Ovary (tissue), 3 donors: ENCODE measurements at regions not wholly inside any gene's neighbourhood (a gene's known extent, or its start where the extent isn't known, plus 50 kb on each side); places are given as distances from the start of the nearest gene placed in this dataset.

ENCODE experiments used
- CTCF ChIP-seq, 3 donors: fragments of 450-650 bp in 2 of 3; fragments of 200-600 bp in 1 of 3; IDR thresholded peaks; one replicate each; pipeline versions ENCODE4 v1.5.1 to v1.8.0; 2016 to 2022; ENCODE audit warnings: antibody characterized with exemption in 3 of 3, mild to moderate bottlenecking in 1 of 3
- EP300 ChIP-seq: sonication (generic); formaldehyde crosslinking; IDR thresholded peaks from one replicate; pipeline ENCODE4 v1.6.1; 2017; ENCODE audit warnings: antibody characterized with exemption
- POLR2A ChIP-seq: fragments of 450-650 bp; IDR thresholded peaks from one replicate; pipeline ENCODE4 v1.6.1; 2017; ENCODE audit warnings: antibody characterized with exemption, mild to moderate bottlenecking, moderate library complexity
- donor health status: DM: no; HTN: no; CAD: no.

GRCh38 chr4:187064033-187064432 lies 340.4 kb upstream of the FAT1 start:
- TF ChIP-seq POLR2A (no peak), CTCF (IDR thresholded peaks at IDR 0.05) (no peak), EP300 (no peak)
